GM19025 (cell line): ENCODE measurements at regions not wholly inside any gene's neighbourhood (a gene's known extent, or its start where the extent isn't known, plus 50 kb on each side); places are given as distances from the start of the nearest gene placed in this dataset.
"Not testable (repeated sequence)": the region's sequence is repeated elsewhere in the genome, so short reads cannot be mapped to it uniquely, and the experiment has no call there.

ENCODE experiments used
- ATAC-seq: cut with Tn5 transposase; IDR thresholded peaks from one replicate; pipeline ENCODE4 v1.9.1; 2021; ENCODE audit warnings: mild to moderate bottlenecking, low read depth, moderate library complexity; ENCODE audit not compliant: unreplicated experiment

GRCh38 chr6:82780334-82780733, 285.3 kb downstream of the UBE3D start:
- no peak for ATAC-seq

GRCh38 chr6:82781620-82782204, 283.9 kb downstream of the UBE3D start:
- no peak for ATAC-seq

GRCh38 chr6:82783587-82784236, 281.9 kb downstream of the UBE3D start:
- no peak for ATAC-seq

GRCh38 chr6:82785206-82785605, 280.4 kb downstream of the UBE3D start:
- no peak for ATAC-seq

GRCh38 chr6:82786248-82786647, 279.4 kb downstream of the UBE3D start:
- no peak for ATAC-seq

- ATAC-seq, result no peak
Measured at GRCh38 chr6:82795940-82796339, 269.7 kb downstream of the UBE3D start.

GRCh38 chr6:82801083-82801482, 264.6 kb downstream of the UBE3D start:
- ATAC-seq, result no peak

- not testable (repeated sequence) for ATAC-seq
Measured at GRCh38 chr6:82816243-82816642, 249.4 kb downstream of the UBE3D start.

- ATAC-seq, result no peak
Measured at GRCh38 chr6:82818727-82819126, 246.9 kb downstream of the UBE3D start.

GRCh38 chr6:82823361-82823760, 242.3 kb downstream of the UBE3D start:
- ATAC-seq, result no peak

GRCh38 chr6:82832811-82833210, 232.8 kb downstream of the UBE3D start:
- no peak for ATAC-seq

GRCh38 chr6:82833481-82833880, 232.2 kb downstream of the UBE3D start:
- ATAC-seq, result no peak

GRCh38 chr6:82836022-82836575, 229.5 kb downstream of the UBE3D start:
- no peak for ATAC-seq

- no peak for ATAC-seq
Measured at GRCh38 chr6:82840571-82840970, 225.1 kb downstream of the UBE3D start.

GRCh38 chr6:82841309-82841708, 224.3 kb downstream of the UBE3D start:
- ATAC-seq, result no peak
